NB4 (cell line): ENCODE measurements at regions not wholly inside any gene's neighbourhood (a gene's known extent, or its start where the extent isn't known, plus 50 kb on each side); places are given as distances from the start of the nearest gene placed in this dataset.

ENCODE experiments used
- DNase-seq: peaks from one replicate; pipeline ENCODE4 v3.0.0; 2010; ENCODE audit warnings: low read depth
- H3K4me3 ChIP-seq: one replicate; pipeline ENCODE4 v1.5.1; 2011; ENCODE audit warnings: mild to moderate bottlenecking, low read depth, low read length, moderate library complexity
- CTCF ChIP-seq: IDR thresholded peaks from one replicate; pipeline ENCODE4 v1.5.1; 2012; ENCODE audit warnings: low read depth, low read length
- MAX ChIP-seq: IDR thresholded peaks from 2 replicates; pipeline ENCODE4 v1.6.1; 2011; ENCODE audit warnings: low read depth, low read length
- MYC ChIP-seq: IDR thresholded peaks from 2 replicates; pipeline ENCODE4 v1.6.1; 2011; ENCODE audit warnings: low read depth, low read length
- POLR2A ChIP-seq: IDR thresholded peaks from 2 replicates; pipeline ENCODE4 v1.6.1; 2011; ENCODE audit warnings: mild to moderate bottlenecking; ENCODE audit not compliant: insufficient read length; ENCODE audit errors: extremely low read depth

- H3K4me3 ChIP-seq = no peak overlapping the region
- no peak for DNase-seq
- TF ChIP-seq POLR2A (no peak), CTCF (no peak), MYC (no peak), MAX (no peak)
Measured at GRCh38 chr1:4418021-4418420, 236.4 kb upstream of the AJAP1 start.

GRCh38 chr1:4421986-4422385 lies 232.4 kb upstream of the AJAP1 start:
- DNase-seq = no peak
- TF ChIP-seq MAX (no peak), CTCF (no peak), MYC (no peak), POLR2A (no peak)
- H3K4me3 ChIP-seq = no peak overlapping the region

GRCh38 chr1:4422504-4423289 lies 231.7 kb upstream of the AJAP1 start:
- DNase-seq = no peak
- TF ChIP-seq POLR2A (no peak), MYC (no peak), CTCF (no peak), MAX (no peak)
- H3K4me3 ChIP-seq = no peak overlapping the region

DNA sequence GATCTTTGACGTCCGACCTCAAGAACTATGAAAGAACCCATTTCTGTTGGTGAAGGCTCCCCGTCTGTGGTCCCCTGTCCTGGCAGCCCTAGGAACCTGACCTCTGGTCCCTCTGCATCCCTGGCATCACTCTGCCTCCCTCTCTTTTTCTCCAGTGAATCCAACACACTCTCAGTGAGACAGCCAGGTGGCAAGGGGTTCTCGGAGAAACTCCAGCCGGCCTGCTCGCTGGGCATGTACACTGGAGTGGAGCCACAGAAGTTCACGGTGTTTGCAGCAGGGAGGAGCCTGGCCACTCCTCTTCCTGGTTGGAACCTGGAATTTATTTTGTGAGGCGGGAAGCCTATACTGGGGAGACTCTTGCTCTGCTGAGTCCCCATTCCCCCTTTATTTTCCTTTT lies 230.2 kb upstream of the AJAP1 start:
- no peak for DNase-seq
- no peak for TF ChIP-seq MAX
- TF ChIP-seq POLR2A = no peak
- no peak for TF ChIP-seq MYC
- TF ChIP-seq CTCF = no peak

GRCh38 chr1:4424766-4425165 lies 229.6 kb upstream of the AJAP1 start:
- no peak for DNase-seq
- no peak for TF ChIP-seq MYC
- no peak for TF ChIP-seq CTCF
- TF ChIP-seq POLR2A = no peak
- TF ChIP-seq MAX = no peak

More for the DNA sequence above, 230.2 kb upstream of the AJAP1 start:
- no peak overlapping the region for H3K4me3 ChIP-seq

More at GRCh38 chr1:4424766-4425165, 229.6 kb upstream of the AJAP1 start:
- H3K4me3 ChIP-seq = no peak overlapping the region
